Middle frontal gyrus (tissue), 1 donor: ENCODE measurements at regions not wholly inside any gene's neighbourhood (a gene's known extent, or its start where the extent isn't known, plus 50 kb on each side); places are given as distances from the start of the nearest gene placed in this dataset.

Source experiments
- DNase-seq: peaks from one replicate; pipeline ENCODE4 v3.0.0-alpha.2; 2015; ENCODE audit warnings: low spot score; ENCODE audit errors: extremely low spot score

DNA sequence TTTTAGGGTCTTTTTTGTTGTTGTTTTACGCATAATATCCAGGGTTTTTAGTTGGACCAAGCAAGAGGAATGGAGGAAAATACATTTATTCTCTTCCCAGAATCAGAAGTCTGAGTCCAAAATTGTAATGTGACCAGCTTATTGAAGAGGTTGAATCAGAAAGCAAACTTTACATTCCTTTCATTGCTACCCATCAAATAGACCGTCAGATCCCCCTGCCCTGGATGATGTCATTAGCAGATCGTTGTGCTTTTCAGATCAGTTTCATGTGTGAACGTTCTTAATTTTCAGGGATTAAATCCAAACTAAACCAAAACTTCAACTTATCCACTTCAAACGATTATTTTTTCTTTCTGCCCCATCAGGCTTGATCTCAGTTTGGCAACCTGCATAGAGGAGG is 85.7 kb upstream of the NGF start:
- no peak for DNase-seq

DNA sequence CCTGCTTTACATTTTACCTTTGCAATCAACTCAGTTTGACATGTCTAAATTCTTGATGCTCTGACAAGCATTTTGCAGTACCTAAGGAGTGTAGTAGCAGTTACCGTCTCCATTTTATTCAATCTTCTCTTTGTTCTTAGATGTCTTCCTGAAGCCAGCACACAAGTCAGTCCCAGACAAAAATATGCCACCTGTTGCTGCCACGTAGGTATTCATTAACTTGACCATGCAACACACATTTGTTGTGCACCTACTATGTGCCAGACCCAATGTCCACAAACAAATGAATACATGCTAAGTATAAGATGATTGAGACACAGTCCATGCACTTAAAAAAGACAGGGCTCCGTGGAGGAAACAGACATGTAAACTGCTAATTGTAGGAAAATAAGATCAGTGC is 81.5 kb upstream of the NGF start:
- no peak for DNase-seq

DNA sequence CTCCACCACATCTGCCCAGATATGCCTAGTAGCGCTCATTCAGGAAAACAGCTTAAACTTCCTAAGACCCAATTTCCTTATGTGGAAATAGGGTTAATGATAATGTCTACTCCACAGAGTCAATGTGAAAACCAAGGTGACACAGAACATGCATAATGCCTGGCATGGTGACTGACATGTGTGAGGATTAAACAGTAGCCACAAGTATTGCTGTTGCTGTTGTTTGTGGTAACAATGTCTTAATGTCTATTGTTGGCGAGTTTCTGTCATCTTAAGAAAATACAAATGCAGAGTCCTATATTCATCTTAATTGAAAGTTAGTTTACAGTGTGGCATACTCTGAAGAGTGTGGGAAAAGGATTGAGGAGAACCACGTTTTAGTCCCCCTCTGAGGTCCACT is 75.6 kb upstream of the NGF start:
- no peak for DNase-seq

DNA sequence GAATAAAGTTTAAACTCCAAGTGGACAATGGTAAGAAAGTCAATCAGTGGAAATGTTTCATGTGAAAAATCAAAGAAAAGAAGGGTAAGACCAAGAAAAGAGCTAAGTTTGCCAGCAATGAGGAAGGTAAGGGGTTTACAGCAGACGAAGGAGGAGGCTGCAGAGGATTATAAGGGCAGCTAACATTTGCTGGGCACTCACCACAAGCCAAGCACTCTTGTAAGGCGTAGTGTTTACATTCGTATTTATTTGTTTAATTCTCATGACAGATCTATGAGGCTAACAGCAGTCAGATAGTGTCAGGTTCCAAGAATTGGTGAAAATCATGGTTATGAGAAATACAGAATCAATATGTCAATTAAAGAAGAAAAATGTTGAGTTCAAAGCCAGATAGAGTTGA is 75.2 kb upstream of the NGF start:
- DNase-seq: no peak

DNA sequence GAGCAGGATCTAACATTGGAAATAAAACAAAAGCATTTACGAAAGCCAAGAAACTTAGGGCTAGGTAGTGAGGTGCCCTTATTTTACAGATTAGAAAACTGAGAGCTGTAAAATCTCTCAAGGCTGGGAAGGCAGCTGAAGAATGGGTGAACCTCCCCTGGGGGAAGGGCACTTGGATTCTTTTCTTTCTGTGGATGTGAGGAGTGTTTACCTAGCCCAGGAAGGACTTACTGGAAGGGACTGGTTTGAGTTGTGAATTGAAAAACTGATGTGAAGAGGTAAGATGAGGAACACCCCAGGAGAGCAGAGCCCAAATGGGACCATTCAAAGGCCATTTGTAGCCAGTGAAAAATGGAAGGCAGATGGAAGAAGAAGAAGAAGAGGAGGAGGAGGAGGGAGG is 74.7 kb upstream of the NGF start:
- no peak for DNase-seq

DNA sequence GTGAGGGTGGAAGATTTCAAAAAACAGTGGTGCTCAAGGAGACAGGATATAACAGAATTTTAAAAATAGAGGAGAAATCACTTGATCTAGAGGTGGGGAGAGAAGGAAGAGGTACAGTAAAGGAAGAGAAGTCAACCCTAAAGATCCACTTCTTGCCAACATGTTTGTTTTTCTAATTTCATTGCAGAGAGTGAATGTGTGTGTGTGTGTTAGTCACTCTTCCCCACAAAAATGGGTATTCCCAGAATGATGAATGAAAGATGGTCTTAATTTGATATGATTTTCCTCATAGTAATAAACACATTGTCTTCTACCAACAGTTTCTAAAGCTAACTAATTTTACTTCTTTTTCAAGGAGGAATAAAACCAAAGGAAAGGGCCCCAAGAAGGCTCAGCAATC is 74.2 kb upstream of the NGF start:
- no peak for DNase-seq

DNA sequence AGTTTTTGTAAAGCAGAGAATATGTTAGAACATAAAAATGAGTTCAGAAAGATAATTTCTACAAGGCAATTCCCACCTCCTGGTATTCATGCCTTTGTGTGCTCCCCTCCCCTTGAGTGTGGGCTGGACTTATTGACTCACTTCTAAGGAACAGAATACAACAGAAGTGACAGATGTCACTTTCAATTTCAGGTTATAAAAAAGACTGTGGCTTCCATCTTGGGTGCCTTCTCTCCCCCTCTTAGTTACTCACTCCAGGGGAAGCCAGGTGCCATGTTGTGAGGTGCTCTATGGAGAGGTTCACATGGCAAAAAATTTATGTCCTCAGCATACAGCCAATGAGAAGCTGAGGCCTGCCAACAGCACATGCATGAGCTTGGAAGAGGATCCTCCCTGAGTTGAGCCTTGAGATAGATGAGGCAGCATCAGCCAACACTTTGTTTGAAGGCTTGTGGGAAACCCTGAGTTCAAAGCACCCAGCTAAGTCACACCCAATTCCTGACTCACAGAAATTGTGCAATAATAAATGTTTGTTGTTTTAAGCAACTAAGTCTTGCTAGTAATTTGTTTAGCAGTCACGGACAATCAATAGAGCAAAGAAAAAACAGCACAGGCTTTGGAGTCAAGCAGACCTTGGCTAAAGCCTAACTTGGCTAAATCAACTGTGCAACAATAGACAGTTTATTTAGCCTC is 73.5 kb upstream of the NGF start:
- DNase-seq: no peak

DNA sequence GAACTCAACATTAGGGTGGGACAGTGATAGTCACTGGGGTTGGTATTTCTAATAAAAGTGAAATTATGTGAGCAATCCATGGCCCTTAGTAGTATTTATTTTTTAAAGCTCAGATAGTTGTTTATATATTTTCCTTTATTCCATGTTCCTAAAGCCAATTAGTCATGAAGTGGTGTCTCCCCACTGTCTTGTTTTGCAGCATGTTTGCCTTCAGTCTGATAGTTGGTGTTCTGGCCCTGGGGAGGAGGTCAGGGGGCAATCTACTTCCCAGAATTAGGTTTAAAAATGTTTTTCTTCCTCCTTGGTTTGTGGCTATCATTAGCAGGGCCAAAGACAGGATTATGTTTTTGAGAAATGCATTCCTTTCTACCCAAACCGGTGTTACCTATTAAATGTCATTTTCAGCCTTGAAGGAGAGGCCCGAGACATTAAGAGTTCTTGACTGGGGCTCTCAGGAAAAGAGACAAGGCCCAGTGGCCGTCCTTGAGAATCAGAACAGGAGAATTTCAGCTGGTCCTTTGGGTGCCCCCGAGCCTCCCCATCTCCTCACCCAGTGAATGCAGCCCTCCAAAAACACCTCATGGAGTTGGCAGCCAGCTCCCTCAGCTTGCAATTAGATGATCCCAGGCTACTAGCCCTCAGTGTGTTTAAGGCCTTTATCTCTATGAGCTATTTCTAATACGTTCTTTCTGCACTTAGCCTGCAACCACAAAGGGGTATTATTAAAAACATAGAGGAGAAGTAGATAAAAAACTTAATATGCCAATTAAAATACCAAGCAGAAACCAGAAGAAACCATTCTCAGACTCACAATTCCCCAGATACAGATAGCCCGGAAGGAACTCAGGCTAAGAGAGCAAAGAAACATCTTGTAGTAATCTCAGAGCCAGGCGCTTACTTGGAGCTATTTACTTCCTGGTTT is 71.3 kb upstream of the NGF start:
- no peak for DNase-seq

DNA sequence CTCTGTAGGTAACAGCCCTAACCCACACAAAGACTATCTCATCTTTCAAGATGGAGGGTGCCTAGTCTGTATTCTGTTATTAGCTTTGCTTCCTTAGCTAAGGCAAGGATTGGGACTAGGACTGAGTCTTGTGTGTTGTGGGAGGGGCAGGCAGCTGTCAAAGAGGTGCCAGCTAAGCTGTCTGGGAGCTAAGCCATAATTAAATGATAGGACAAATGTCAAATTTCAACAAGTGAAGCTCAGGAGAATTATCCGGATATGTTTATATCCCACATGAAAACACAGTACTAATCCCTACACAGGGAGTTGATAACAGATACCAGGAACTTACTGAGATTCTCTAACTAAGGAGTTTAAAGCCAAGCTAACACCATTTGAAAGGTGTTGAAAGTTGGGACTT is 70.5 kb upstream of the NGF start:
- DNase-seq: no peak

DNA sequence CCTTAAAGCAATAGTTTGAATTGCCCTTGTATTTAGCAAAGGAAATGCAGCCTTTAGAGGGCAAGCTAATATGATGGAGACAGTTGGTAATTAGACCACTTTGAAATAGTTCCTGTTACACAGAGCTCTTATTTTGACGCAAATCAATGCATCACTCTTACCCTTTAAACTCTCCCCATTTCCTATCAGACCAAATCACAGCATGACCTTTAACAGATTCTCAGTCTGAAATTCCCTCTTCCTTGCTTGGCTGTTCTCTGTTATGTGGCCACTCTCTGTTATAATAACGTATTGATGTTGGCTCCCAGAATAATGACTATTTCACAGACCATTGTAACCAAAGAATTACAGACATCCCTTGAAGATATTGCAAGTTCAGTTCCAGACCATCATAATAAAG is 66.9 kb upstream of the NGF start:
- no peak for DNase-seq

DNA sequence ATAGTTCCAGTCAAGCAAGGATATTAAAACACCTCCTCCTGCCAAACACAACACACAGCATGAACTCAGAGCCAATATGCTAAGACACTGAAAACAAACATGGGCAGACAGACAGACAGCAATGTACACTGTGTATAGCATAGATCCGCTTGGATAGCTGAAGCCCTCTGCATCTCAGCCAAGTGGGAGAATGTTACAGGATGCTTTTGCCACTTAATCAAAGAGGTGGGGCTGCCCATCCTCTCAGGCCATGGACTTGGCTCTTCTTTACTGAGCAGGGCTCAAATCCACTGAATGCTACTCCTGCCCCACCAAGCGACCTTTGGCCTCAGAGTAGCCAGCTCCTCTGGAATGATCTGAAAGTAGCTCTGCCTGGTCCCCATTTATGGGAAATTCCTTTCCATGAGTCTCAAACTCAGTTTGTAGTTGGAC is 64.7 kb upstream of the NGF start:
- no peak for DNase-seq

DNA sequence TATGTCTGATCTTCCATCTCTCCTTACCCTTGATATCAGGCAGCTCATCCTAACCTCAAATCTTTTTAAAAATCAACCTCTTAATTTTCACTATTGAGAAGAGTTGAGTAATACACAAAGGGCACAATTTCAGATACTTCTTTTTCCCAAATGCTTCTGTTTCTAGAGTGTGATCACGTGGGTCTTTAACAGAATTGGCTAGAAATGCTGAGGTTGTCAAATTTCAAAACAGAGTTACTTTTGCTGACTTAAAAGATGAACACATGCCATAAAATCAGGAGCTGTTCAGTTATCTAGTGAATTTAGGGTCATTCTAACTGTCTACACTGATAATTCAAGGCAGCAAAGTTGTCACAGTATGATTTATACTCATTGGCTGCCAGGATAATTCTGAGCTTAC is 63.6 kb upstream of the NGF start:
- DNase-seq: no peak

DNA sequence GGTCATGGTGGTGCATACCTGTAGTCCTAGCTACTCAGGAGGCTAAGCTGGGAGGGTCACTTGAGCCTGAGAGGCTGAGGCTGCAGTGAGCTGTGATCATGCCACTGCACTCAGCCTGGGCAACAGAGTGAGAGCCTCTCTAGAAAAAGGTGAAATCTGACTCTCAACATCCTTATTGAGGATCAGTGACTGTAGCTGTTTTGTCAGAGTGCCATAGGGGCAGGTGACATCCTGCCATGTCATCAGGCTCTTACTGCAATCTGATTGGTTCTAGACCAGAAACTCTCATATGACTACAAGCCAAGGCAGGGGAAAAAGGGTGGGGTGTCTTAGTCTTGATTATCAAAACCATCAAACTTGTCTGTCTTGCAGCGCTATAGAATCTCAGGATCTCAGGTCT is 62.8 kb upstream of the NGF start:
- DNase-seq: no peak

DNA sequence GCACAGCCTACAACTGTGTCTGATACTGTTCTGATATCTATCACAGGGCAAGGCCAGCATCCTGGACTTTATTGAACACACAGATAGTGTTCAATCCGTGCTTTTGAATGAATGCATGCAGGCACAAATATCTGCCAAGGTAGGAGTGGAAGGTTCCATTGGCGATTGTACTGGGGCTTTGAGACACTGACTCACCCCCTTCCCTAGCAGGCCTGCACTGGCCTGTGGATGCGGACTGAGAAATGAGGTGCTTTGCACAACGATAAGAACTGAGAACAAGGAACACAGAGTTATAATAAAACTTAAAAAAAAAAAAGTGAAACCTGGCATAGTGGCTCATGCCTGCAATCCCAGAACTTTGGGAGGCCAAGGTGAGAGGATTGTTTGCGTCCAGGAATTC is 62.4 kb upstream of the NGF start:
- DNase-seq: no peak

DNA sequence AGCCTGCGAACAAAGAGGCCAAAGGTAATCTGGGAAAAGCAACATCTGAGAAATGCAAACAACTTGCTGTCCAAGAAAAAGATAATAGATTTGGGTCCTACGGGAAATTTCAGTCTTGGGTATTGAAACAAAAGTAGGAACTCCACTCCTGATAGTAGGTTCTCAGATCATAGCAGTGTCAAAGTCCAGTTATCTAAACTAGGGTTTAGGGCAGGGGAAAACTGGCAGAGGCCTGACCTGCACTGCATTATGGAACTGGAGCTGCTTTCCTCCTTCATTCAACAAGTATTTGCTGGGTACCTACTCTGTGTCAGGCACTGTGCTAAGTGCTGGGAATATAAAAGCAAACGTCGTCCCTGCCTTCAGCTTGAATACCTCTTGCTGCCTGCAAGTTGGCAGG is 60.7 kb upstream of the NGF start:
- DNase-seq: no peak
